ENCODE measurements at regions not wholly inside any gene's neighbourhood (a gene's known extent, or its start where the extent isn't known, plus 50 kb on each side); places are given as distances from the start of the nearest gene placed in this dataset.

DNA sequence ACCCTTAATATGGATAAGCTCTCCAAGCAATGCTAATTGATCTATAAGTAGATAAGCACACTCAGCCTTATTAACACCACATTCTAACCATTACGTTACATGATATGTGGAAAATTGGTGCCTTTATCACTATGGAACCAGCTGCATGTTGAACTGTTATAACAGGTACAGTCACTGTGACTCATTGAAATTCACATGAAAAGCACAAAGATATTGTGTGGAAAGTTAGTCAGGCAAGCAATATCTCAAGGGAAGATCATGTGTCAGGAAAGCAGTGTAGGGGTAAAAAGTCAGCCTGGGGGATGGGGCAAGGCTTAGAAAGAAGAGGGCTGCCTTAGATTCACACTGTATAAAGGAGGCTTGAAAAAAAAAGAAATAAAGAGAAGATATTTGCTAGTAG is 313.7 kb upstream of the SMIM31 start:
- H3K36me3 ChIP-seq = no peaks in the 10 kb centered on the region
- intact Hi-C loops (cut with DNase I) = no loop called here
- no peaks in the 10 kb centered on the region for H3K9me3 ChIP-seq
- H3K27ac ChIP-seq = no peak overlapping the region
- TF ChIP-seq, protein P1, sequence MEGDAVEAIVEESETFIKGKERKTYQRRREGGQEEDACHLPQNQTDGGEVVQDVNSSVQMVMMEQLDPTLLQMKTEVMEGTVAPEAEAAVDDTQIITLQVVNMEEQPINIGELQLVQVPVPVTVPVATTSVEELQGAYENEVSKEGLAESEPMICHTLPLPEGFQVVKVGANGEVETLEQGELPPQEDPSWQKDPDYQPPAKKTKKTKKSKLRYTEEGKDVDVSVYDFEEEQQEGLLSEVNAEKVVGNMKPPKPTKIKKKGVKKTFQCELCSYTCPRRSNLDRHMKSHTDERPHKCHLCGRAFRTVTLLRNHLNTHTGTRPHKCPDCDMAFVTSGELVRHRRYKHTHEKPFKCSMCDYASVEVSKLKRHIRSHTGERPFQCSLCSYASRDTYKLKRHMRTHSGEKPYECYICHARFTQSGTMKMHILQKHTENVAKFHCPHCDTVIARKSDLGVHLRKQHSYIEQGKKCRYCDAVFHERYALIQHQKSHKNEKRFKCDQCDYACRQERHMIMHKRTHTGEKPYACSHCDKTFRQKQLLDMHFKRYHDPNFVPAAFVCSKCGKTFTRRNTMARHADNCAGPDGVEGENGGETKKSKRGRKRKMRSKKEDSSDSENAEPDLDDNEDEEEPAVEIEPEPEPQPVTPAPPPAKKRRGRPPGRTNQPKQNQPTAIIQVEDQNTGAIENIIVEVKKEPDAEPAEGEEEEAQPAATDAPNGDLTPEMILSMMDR (IDR thresholded peaks at IDR 0.05) = no peak
- ATAC-seq (no peak), DNase-seq (no peak)
- no peaks in the 10 kb centered on the region for H3K4me1 ChIP-seq
- no peaks in the 10 kb centered on the region for H3K27me3 ChIP-seq
- H3K4me3 ChIP-seq = no peak overlapping the region

DNA sequence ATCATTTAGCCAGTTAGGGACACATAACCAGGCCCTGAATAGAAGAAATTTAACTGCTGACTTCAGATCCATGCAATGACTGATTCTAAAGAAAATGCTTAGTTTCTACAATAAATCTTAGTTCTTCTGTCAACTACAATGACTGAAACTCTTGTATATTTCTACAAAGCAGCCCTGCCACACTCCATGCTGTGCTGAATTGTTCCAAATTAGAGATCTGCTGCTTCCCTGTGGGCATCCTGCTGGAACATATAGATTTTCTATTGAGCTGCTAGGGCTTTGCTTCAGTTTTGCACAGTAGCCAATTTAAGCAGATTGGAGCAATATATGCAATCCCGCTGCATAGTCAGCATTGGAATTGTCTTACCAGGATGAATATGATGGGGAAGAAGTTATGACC is 312.8 kb upstream of the SMIM31 start:
- TF ChIP-seq, protein P1 (IDR thresholded peaks at IDR 0.05) = no peak
- no peak overlapping the region for H3K4me3 ChIP-seq
- H3K27ac ChIP-seq = no peak overlapping the region
- no peak for ATAC-seq
- no peaks in the 10 kb centered on the region for H3K36me3 ChIP-seq
- intact Hi-C loops (cut with DNase I) = no loop called here
- no peaks in the 10 kb centered on the region for H3K27me3 ChIP-seq
- H3K4me1 ChIP-seq = no peaks in the 10 kb centered on the region
- DNase-seq = no peak
- no peaks in the 10 kb centered on the region for H3K9me3 ChIP-seq

DNA sequence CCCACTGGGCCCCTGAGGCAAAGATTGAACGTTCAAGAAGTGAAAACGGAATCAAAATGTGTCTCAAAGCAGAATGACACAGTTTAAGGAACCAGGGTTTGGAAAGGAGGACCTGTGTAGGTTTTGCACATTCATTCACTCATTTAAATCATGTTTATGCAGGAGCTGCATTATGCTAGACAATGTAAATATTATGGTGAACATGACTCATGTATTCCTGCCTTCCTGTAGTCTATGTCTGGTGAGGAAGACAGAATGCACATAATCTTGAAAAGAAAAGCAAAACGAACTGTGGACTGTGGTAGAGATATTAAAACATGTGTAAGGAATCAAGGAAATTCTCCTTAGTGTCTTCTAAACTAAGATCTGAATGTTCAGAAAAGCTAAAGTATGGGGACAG is 311.8 kb upstream of the SMIM31 start:
- no peaks in the 10 kb centered on the region for H3K27me3 ChIP-seq
- intact Hi-C loops (cut with DNase I) = no loop called here
- DNase-seq (no peak), ATAC-seq (no peak)
- H3K4me3 ChIP-seq = no peak overlapping the region
- no peaks in the 10 kb centered on the region for H3K9me3 ChIP-seq
- H3K27ac ChIP-seq = no peak overlapping the region
- no peaks in the 10 kb centered on the region for H3K4me1 ChIP-seq
- no peaks in the 10 kb centered on the region for H3K36me3 ChIP-seq
- TF ChIP-seq, protein P1 (IDR thresholded peaks at IDR 0.05) = no peak

DNA sequence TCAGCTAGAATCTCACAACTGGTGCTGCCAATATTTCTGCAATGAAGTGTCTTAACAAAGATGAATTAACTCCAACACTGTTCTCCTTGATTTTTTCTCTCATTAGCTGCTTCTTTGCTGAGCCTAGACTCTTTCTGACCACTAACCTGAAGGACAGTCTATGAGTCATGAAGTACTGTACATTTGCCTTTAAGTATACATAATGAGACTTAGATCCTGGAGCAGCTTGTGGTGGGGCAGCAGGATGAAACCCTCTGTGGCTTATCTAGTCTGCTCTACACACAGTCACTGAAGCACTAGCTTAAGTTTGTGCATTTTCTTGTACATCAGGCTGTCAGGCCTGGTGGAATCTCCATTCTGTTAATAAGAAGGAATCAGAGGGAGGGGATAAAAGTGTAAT is 307.4 kb upstream of the SMIM31 start:
- TF ChIP-seq, protein P1 (IDR thresholded peaks at IDR 0.05) = no peak
- H3K9me3 ChIP-seq = no peaks in the 10 kb centered on the region
- DNase-seq (no peak), ATAC-seq (no peak)
- H3K4me3 ChIP-seq = no peak overlapping the region
- no peaks in the 10 kb centered on the region for H3K27me3 ChIP-seq
- no peak overlapping the region for H3K27ac ChIP-seq
- H3K36me3 ChIP-seq = no peaks in the 10 kb centered on the region
- H3K4me1 ChIP-seq = no peaks in the 10 kb centered on the region
- intact Hi-C loops (cut with DNase I) = no loop called here

DNA sequence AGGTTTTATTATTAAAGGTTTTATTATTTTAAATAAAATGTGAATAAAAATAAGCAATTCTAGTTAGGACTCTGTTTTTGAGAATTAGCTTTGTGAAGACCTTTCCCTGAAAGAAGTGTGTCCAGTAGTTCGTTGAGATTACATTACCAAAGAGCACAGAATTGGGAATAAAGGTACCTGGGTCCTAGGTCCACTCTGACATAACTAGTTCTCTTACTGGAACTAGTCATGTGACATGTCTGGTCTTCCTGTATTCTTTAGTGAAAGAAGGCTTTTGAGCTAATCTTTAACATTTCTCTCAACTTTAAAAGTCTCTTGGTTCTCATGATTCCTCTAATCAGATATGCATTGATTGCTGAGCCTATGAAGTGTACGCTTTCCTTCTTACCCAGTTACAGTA is 292.0 kb upstream of the SMIM31 start:
- Histone ChIP-seq H3K27ac (no peak overlapping the region), H3K4me1 (no peaks in the 10 kb centered on the region), H3K4me3 (no peak overlapping the region), H3K9me3 (no peaks in the 10 kb centered on the region), H3K36me3 (no peaks in the 10 kb centered on the region), H3K27me3 (no peaks in the 10 kb centered on the region)
- intact Hi-C loops (cut with DNase I) = no loop called here
- ATAC-seq (no peak), DNase-seq (no peak)
- TF ChIP-seq, protein P1 (IDR thresholded peaks at IDR 0.05) = no peak

DNA sequence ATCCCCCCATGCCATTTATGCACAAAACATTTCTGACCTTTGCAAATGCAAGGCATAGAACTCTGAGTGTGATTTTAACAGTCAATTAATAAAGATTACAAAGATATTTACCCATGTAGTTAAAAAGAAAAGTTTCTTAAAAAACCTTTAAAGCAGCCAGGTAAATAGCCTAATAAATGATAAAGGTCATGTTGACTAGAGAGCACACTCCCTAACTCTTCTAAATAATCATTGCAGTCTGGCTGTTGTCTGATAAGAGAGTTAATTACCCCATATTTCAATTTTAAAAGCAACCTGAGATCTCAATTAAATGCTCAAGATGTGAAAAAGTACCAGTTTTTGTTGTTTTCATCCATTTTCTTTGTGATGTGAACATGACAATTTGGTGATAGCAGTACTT is 291.5 kb upstream of the SMIM31 start:
- no peak for ATAC-seq
- Histone ChIP-seq H3K4me1 (no peaks in the 10 kb centered on the region), H3K36me3 (no peaks in the 10 kb centered on the region), H3K27me3 (no peaks in the 10 kb centered on the region), H3K9me3 (no peaks in the 10 kb centered on the region), H3K4me3 (no peak overlapping the region), H3K27ac (no peak overlapping the region)
- no peak for DNase-seq
- intact Hi-C loops (cut with DNase I) = no loop called here
- TF ChIP-seq, protein P1 (IDR thresholded peaks at IDR 0.05) = no peak

Measured in upper lobe of right lung (tissue), 1 donor.